ENCODE measurements at regions not wholly inside any gene's neighbourhood (a gene's known extent, or its start where the extent isn't known, plus 50 kb on each side); places are given as distances from the start of the nearest gene placed in this dataset.

DNA sequence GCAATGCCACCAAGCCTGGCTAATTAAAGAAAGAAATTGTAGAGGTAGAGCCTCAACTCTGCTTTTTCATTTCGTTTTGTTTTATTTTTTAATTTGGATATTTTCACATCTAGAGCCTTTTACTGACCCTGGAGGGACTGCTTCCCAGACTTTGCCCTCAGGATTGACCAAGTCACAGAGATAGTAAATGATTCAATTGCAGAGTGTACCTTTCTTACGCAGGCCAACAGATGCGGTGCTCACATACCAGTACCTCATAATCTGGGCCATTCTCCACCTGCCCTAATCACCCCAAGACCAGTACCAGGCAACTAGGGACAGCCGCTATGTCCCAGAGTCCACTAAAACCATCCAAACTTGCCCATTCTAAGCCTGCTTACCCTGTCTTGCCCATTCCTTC is 110.8 kb downstream of the DDX1 start:
- 73 to 84% (median 76%) methylated on average over 4 of the region's 4 CpGs for WGBS, 5 donors
- no peaks in the 10 kb centered on the region for H3K9me3 ChIP-seq
- intact Hi-C loops (cut with DNase I; ENCODE audit: low total_unique reads): no loop called here
- peaks cover 0 to 3% (median 0%) of the 10 kb centered on the region in 4 donors for H3K4me1 ChIP-seq
- no peak overlapping the region for H3K27ac ChIP-seq
- TF ChIP-seq EP300 (IDR thresholded peaks at IDR 0.05) (no peak), POLR2AphosphoS5 (IDR thresholded peaks at IDR 0.05) (no peak), POLR2A (IDR thresholded peaks at IDR 0.05) (no peak)
- TF ChIP-seq, protein P1, sequence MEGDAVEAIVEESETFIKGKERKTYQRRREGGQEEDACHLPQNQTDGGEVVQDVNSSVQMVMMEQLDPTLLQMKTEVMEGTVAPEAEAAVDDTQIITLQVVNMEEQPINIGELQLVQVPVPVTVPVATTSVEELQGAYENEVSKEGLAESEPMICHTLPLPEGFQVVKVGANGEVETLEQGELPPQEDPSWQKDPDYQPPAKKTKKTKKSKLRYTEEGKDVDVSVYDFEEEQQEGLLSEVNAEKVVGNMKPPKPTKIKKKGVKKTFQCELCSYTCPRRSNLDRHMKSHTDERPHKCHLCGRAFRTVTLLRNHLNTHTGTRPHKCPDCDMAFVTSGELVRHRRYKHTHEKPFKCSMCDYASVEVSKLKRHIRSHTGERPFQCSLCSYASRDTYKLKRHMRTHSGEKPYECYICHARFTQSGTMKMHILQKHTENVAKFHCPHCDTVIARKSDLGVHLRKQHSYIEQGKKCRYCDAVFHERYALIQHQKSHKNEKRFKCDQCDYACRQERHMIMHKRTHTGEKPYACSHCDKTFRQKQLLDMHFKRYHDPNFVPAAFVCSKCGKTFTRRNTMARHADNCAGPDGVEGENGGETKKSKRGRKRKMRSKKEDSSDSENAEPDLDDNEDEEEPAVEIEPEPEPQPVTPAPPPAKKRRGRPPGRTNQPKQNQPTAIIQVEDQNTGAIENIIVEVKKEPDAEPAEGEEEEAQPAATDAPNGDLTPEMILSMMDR (IDR thresholded peaks at IDR 0.05): no peak
- no peaks in the 10 kb centered on the region for H3K36me3 ChIP-seq
- H3K27me3 ChIP-seq: no peaks in the 10 kb centered on the region
- no peak for DNase-seq
- H3K4me3 ChIP-seq: no peak overlapping the region

DNA sequence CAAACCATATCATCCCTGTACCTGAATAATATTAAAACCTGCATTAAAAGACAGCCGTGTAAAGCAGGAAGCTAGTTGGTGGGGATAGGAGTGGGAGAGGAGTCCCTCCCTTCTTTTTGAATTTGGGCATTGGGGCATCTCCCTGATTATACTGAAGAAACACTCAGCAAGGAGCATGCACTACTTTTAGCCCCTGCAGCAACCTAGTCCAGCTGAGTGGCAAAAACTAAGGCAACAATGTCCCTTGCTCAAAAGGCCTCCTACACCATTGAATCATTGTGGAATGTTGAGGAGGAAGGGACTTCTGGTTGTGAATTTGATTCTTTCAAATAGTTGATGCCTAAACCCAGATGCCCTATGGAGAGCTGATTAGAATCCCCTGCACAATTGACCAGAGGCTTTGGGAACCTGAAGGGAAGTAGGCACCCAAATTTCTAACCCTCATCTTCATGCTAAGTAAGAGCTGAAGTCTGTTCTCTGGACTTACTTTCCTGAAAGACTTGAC is 111.7 kb downstream of the DDX1 start:
- H3K9me3 ChIP-seq: no peaks in the 10 kb centered on the region
- H3K4me1 ChIP-seq: peaks cover 0 to 3% (median 0%) of the 10 kb centered on the region in 4 donors

DNA sequence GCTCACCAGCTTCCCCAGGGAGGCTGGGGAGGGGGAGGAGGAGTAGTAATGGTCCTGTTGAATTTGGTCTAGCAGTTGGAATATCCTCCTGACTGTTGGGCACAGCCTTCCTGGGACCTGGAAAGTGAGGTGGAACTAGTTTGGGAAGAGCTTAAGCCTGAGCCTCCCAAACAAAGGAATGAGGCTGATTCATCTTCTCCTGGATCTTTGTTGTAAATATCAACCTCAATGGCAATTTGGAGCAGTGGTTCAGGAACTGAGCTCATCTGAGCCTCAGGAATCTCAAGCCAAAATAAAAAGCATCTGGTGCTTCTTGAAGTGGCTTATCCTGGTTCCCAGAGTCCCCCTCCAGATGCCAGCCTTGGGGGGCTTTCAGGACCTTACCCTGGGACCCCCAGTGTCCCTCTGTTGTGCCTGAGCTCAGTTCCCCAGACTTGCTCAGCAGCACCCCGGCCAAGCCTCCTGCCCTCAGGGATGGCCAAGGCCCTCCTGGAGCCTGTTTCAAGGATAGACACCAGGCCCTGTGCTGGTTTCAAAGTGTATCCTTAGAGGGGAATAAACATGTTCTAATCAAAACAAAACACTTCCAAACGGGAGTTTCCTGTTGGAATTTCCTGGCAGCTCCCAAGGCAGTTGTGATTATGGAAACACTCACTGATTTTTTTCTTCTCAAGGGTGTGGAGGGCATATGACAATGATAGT is 112.6 kb downstream of the DDX1 start:
- WGBS, 5 donors: 29 to 47% (median 43%) methylated on average over 2 of the region's 2 CpGs
- intact Hi-C loops (cut with DNase I; ENCODE audit: low total_unique reads): no loop called here
- Histone ChIP-seq H3K27me3 (no peaks in the 10 kb centered on the region), H3K4me1 (peaks cover 0 to 3% (median 0%) of the 10 kb centered on the region in 4 donors), H3K4me3 (no peak overlapping the region), H3K27ac (peak overlapping the region in 4 of 5 donors; percentile 1 to 49 (median 12)), H3K36me3 (no peaks in the 10 kb centered on the region), H3K9me3 (no peaks in the 10 kb centered on the region)
- TF ChIP-seq EP300 (IDR thresholded peaks at IDR 0.05): no peak
- TF ChIP-seq, protein P1 (IDR thresholded peaks at IDR 0.05): no peak
- TF ChIP-seq POLR2AphosphoS5 (IDR thresholded peaks at IDR 0.05): no peak
- TF ChIP-seq POLR2A (IDR thresholded peaks at IDR 0.05): no peak
- DNase-seq: peak in 1 of 2 donors; percentile 29

More for the DNA sequence above, 111.7 kb downstream of the DDX1 start:
- no peak for DNase-seq
- intact Hi-C loops (cut with DNase I; ENCODE audit: low total_unique reads): no loop called here
- Histone ChIP-seq H3K36me3 (no peaks in the 10 kb centered on the region), H3K27me3 (no peaks in the 10 kb centered on the region), H3K27ac (peak overlapping the region in 2 of 5 donors; percentile 1 to 49), H3K4me3 (no peak overlapping the region)
- TF ChIP-seq, protein P1 (IDR thresholded peaks at IDR 0.05): no peak
- TF ChIP-seq POLR2A (IDR thresholded peaks at IDR 0.05) (no peak), EP300 (IDR thresholded peaks at IDR 0.05) (no peak), POLR2AphosphoS5 (IDR thresholded peaks at IDR 0.05) (no peak)
- 89 to 100% (median 93%) methylated on average over 1 of the region's 1 CpG for WGBS, 5 donors

DNA sequence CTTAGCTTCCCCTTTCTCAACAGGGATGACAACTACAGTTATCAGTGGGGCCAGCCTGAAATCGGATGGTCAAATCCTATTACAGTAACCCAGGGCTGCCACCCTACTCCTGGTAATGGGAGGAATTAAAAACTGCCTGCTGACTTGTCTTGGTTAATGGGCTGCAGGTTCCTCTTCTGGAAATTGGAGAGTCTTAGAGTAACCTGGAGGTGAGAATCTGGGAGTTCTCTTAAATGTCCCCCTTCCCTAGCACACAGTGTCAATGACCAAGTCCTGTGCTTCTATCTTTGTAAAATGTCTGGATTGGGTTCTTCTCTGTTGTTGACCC is 113.1 kb downstream of the DDX1 start:
- intact Hi-C loops (cut with DNase I; ENCODE audit: low total_unique reads): no loop called here
- no peak for DNase-seq
- no peak for TF ChIP-seq POLR2AphosphoS5 (IDR thresholded peaks at IDR 0.05)
- WGBS, 5 donors: 72 to 83% (median 75%) methylated on average over 1 of the region's 1 CpG
- peaks cover 0 to 3% (median 0%) of the 10 kb centered on the region in 4 donors for H3K4me1 ChIP-seq
- H3K27ac ChIP-seq: no peak overlapping the region
- H3K36me3 ChIP-seq: no peaks in the 10 kb centered on the region
- no peaks in the 10 kb centered on the region for H3K27me3 ChIP-seq
- H3K4me3 ChIP-seq: no peak overlapping the region
- H3K9me3 ChIP-seq: no peaks in the 10 kb centered on the region

DNA sequence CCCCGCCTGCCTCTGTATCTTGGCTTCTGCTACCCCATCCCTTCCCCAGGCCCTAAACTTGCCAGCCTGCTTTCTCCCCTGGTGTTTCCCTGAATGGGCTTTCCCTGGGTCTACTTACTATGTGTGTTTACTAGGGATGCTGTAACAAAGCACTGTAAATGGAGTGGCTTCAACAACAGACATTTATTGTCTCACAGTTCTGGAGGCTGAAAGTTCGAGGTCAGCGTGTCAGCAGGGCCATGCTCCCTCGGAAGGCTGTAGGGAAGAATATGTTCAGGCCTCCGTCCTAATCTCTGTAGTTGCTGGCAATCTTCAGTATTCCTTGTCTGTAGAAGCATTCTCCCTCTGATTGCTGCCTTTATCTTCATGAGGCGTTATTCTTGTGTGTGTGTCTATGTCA is 113.6 kb downstream of the DDX1 start:
- 87 to 97% (median 90%) methylated on average over 6 of the region's 6 CpGs for WGBS, 5 donors
- no peaks in the 10 kb centered on the region for H3K27me3 ChIP-seq
- H3K27ac ChIP-seq: no peak overlapping the region
- H3K4me1 ChIP-seq: peaks cover 0 to 3% (median 0%) of the 10 kb centered on the region in 4 donors
- TF ChIP-seq EP300 (IDR thresholded peaks at IDR 0.05) (no peak), POLR2A (IDR thresholded peaks at IDR 0.05) (no peak), POLR2AphosphoS5 (IDR thresholded peaks at IDR 0.05) (no peak)
- TF ChIP-seq, protein P1 (IDR thresholded peaks at IDR 0.05): no peak
- intact Hi-C loops (cut with DNase I; ENCODE audit: low total_unique reads): no loop called here
- H3K9me3 ChIP-seq: no peaks in the 10 kb centered on the region
- no peaks in the 10 kb centered on the region for H3K36me3 ChIP-seq
- no peak overlapping the region for H3K4me3 ChIP-seq
- no peak for DNase-seq
